Prostate gland (tissue), 1 donor: ENCODE measurements at regions not wholly inside any gene's neighbourhood (a gene's known extent, or its start where the extent isn't known, plus 50 kb on each side); places are given as distances from the start of the nearest gene placed in this dataset.

ENCODE experiments used
- POLR2A ChIP-seq: fragments of 450-650 bp; IDR thresholded peaks from one replicate; pipeline ENCODE4 v1.6.1; 2016; ENCODE audit warnings: antibody characterized with exemption, mild to moderate bottlenecking
- POLR2AphosphoS5 ChIP-seq: sonication (generic); formaldehyde crosslinking; IDR thresholded peaks from one replicate; pipeline ENCODE4 v1.6.1; 2017; ENCODE audit warnings: antibody characterized with exemption

DNA sequence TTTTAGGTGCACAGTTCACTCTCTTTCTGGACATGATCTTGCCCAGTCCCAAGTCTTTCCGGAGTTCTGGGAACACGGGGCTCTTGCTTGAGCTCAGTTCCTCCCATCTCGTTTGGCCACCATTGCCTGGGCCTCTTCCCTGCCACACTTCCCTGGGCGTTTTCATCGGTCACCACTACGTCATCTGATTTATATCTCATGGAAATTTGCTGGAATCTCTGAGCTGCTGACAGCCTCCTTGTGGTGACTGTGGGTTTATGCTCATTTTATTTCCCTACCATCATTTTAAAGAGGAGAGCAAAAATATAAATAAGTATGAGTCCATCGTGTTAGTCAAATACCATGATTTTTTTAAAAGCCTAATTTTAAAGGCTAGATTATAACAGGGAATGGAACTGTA lies 449.1 kb upstream of the KAZN start:
- TF ChIP-seq POLR2AphosphoS5 (no peak), POLR2A (no peak)
